Sigmoid colon (tissue), 4 donors: ENCODE measurements at regions not wholly inside any gene's neighbourhood (a gene's known extent, or its start where the extent isn't known, plus 50 kb on each side); places are given as distances from the start of the nearest gene placed in this dataset.

Experiments used
- POLR2A ChIP-seq, 2 donors: fragments of 450-650 bp; IDR thresholded peaks; one replicate each; pipeline ENCODE4 v1.6.1; 2016; ENCODE audit warnings: antibody characterized with exemption in 2 of 2, mild to moderate bottlenecking in 2 of 2, moderate library complexity in 2 of 2
- POLR2AphosphoS5 ChIP-seq, 4 donors: sonication (generic); formaldehyde crosslinking; IDR thresholded peaks; one replicate each; pipeline ENCODE4 v1.6.1; 2017; ENCODE audit warnings: antibody characterized with exemption in 4 of 4
- TF ChIP-seq, protein P1 (sequence below), 4 experiments: fragments of 450-650 bp in 3 of 4; fragments of 200-600 bp in 1 of 4; IDR thresholded peaks; one replicate each; pipeline ENCODE4 v1.5.1; 2016 to 2019; ENCODE audit warnings: antibody characterized with exemption in 4 of 4, mild to moderate bottlenecking in 3 of 4, moderate library complexity in 2 of 4

DNA sequence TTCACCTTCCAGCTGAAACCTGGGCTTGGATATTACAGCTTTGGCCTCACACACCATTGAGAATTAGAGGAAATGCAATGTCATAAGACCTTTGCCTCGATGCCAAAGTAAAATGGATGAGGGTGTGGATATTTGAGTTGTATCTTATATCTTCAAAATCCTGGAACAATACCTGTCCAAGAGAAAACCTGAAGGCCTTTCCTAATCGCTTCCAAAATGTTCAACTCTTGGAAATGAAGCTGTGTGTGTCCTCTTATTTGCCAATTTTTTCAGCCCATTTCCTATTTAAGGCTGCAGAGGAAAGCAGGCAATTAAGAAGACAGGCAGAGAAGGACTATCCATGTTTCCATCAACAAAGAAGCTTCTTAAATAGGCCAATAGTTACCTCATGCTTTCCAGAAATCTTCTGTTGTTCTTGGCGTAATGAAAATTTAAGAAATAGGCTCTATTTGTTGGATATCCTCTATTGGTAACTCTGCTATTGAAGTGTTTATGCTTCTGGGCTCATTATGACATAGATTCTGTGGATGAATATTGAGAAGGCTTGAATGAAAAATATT lies 99.5 kb upstream of the ZBTB20 start:
- TF ChIP-seq POLR2A (IDR thresholded peaks at IDR 0.05) (no peak), POLR2AphosphoS5 (IDR thresholded peaks at IDR 0.05) (no peak)
- TF ChIP-seq, protein P1, sequence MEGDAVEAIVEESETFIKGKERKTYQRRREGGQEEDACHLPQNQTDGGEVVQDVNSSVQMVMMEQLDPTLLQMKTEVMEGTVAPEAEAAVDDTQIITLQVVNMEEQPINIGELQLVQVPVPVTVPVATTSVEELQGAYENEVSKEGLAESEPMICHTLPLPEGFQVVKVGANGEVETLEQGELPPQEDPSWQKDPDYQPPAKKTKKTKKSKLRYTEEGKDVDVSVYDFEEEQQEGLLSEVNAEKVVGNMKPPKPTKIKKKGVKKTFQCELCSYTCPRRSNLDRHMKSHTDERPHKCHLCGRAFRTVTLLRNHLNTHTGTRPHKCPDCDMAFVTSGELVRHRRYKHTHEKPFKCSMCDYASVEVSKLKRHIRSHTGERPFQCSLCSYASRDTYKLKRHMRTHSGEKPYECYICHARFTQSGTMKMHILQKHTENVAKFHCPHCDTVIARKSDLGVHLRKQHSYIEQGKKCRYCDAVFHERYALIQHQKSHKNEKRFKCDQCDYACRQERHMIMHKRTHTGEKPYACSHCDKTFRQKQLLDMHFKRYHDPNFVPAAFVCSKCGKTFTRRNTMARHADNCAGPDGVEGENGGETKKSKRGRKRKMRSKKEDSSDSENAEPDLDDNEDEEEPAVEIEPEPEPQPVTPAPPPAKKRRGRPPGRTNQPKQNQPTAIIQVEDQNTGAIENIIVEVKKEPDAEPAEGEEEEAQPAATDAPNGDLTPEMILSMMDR (IDR thresholded peaks at IDR 0.05), result no peak
